GM12891 (cell line): ENCODE measurements at regions not wholly inside any gene's neighbourhood (a gene's known extent, or its start where the extent isn't known, plus 50 kb on each side); places are given as distances from the start of the nearest gene placed in this dataset.
"Not testable (repeated sequence)": the region's sequence is repeated elsewhere in the genome, so short reads cannot be mapped to it uniquely, and the experiment has no call there.

Experiments
- POLR2A ChIP-seq: IDR thresholded peaks from 2 replicates; pipeline ENCODE4 v1.6.1; 2011; ENCODE audit warnings: low read depth, low read length, control low read depth
- POLR2AphosphoS5 ChIP-seq: IDR thresholded peaks from 2 replicates; pipeline ENCODE4 v1.6.1; 2011; ENCODE audit warnings: low read depth, low read length, control low read depth

DNA sequence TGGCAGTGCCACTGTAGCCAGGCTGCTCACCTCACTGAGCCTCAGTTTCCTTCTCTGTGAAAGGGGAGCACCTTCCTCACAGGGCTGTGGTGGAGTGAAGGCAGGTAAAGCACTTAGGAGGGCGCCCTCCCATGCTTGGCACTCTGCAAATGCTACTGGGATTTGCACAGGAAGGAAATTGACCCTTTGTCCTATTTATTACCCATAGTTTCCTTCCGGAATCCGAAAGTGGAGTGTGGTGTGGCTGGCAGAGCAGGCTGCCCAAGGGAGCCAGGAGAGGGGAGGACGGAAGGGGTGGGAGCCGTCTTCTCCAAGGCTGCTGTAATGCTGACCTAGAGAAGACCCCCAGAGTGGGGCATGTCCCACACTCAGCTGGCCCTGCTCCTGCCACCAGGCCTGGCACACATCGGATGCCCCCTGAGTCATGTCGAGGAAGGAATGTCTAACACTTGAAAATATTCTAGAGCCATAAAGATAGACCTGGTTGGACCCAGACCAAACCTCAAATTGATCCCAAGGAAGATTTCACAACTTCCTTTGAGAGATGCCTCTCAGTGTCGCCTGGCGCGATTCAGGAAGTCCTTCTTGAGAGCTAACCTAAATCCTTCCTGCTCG is 107.3 kb downstream of the TNFRSF13B start:
- not testable (repeated sequence) for TF ChIP-seq POLR2A, POLR2AphosphoS5
